ENCODE measurements at regions not wholly inside any gene's neighbourhood (a gene's known extent, or its start where the extent isn't known, plus 50 kb on each side); places are given as distances from the start of the nearest gene placed in this dataset.

- Histone ChIP-seq H3K79me2 (ENCODE audit: insufficient read depth, low read length) (no peaks in the 10 kb centered on the region), H3K4me2 (replicated peaks; ENCODE audit: extremely low read depth, low read length, poor library complexity, severe bottlenecking) (no peak overlapping the region), H3K9me3 (replicated peaks in 1 of 2; ENCODE audit: control insufficient read depth in 1 of 2, insufficient read depth in 1 of 2, low read length in 2 of 2) (peaks cover 0 to 9% of the 10 kb centered on the region in 2 donors), H3K27me3 (ENCODE audit: control insufficient read depth in 2 of 2, insufficient read depth in 2 of 2, low read length in 2 of 2) (no peaks in the 10 kb centered on the region), H3K4me1 (ENCODE audit: control insufficient read depth in 1 of 2, insufficient read depth in 2 of 2, low read length in 2 of 2) (no peaks in the 10 kb centered on the region), H2AFZ (ENCODE audit: insufficient read depth, low read depth, low read length, poor library complexity, severe bottlenecking) (no peak overlapping the region), H3K27ac (ENCODE audit: low read depth in 1 of 2, low read length in 2 of 2) (no peak overlapping the region), H4K20me1 (ENCODE audit: insufficient read depth, low read length) (no peaks in the 10 kb centered on the region), H3K36me3 (replicated peaks in 1 of 2; ENCODE audit: control insufficient read depth in 1 of 2, insufficient read depth in 2 of 2, low read length in 2 of 2) (no peaks in the 10 kb centered on the region), H3K4me3 (replicated peaks in 1 of 3; ENCODE audit: low read depth in 2 of 3, low read length in 3 of 3) (no peak overlapping the region), H3K9ac (ENCODE audit: insufficient read depth, low read length, poor library complexity, severe bottlenecking) (no peak overlapping the region)
- Mint-ChIP-seq H3K4me3 (no peak overlapping the region), H3K4me1 (no peaks in the 10 kb centered on the region), H3K27me3 (ENCODE audit: low read depth in 3 of 3) (peaks cover 1 to 14% (median 4%) of the 10 kb centered on the region in 3 donors), H3K36me3 (no peaks in the 10 kb centered on the region), H3K27ac (no peak overlapping the region), H3K9me3 (peaks cover 2 to 15% (median 12%) of the 10 kb centered on the region in 7 donors)
- TF ChIP-seq CTCF (IDR thresholded peaks at IDR 0.05) = no peak
- no peak for DNase-seq
- intact Hi-C loops (cut with micrococcal nuclease) = no loop called here
- 88% methylated on average over 7 of the region's 10 CpGs for WGBS (ENCODE audit: insufficient coverage)
Observed at GRCh38 chr7:1343551-1343950, 110.9 kb downstream of the UNCX start.

GRCh38 chr7:1344421-1344820 lies 111.7 kb downstream of the UNCX start:
- Mint-ChIP-seq H3K27me3 (ENCODE audit: low read depth in 3 of 3) (peaks cover 1 to 15% (median 5%) of the 10 kb centered on the region in 3 donors), H3K9me3 (peaks cover 2 to 9% (median 8%) of the 10 kb centered on the region in 7 donors), H3K36me3 (no peaks in the 10 kb centered on the region), H3K27ac (no peak overlapping the region), H3K4me3 (no peak overlapping the region), H3K4me1 (no peaks in the 10 kb centered on the region)
- Histone ChIP-seq H3K4me2 (replicated peaks; ENCODE audit: extremely low read depth, low read length, poor library complexity, severe bottlenecking) (no peak overlapping the region), H4K20me1 (ENCODE audit: insufficient read depth, low read length) (no peaks in the 10 kb centered on the region), H3K27ac (ENCODE audit: low read depth in 1 of 2, low read length in 2 of 2) (no peak overlapping the region), H2AFZ (ENCODE audit: insufficient read depth, low read depth, low read length, poor library complexity, severe bottlenecking) (no peak overlapping the region), H3K4me1 (ENCODE audit: control insufficient read depth in 1 of 2, insufficient read depth in 2 of 2, low read length in 2 of 2) (no peaks in the 10 kb centered on the region), H3K4me3 (replicated peaks in 1 of 3; ENCODE audit: low read depth in 2 of 3, low read length in 3 of 3) (no peak overlapping the region), H3K9me3 (replicated peaks in 1 of 2; ENCODE audit: control insufficient read depth in 1 of 2, insufficient read depth in 1 of 2, low read length in 2 of 2) (peaks cover 0 to 9% of the 10 kb centered on the region in 2 donors), H3K36me3 (replicated peaks in 1 of 2; ENCODE audit: control insufficient read depth in 1 of 2, insufficient read depth in 2 of 2, low read length in 2 of 2) (no peaks in the 10 kb centered on the region), H3K79me2 (ENCODE audit: insufficient read depth, low read length) (no peaks in the 10 kb centered on the region), H3K27me3 (ENCODE audit: control insufficient read depth in 2 of 2, insufficient read depth in 2 of 2, low read length in 2 of 2) (no peaks in the 10 kb centered on the region), H3K9ac (ENCODE audit: insufficient read depth, low read length, poor library complexity, severe bottlenecking) (no peak overlapping the region)
- 83% methylated on average over 6 of the region's 12 CpGs for WGBS (ENCODE audit: insufficient coverage)
- TF ChIP-seq CTCF (IDR thresholded peaks at IDR 0.05) = no peak
- intact Hi-C loops (cut with micrococcal nuclease) = no loop called here
- no peak for DNase-seq

All from CD14-positive monocyte (primary cell).